GM23338 (cell line): ENCODE measurements at regions not wholly inside any gene's neighbourhood (a gene's known extent, or its start where the extent isn't known, plus 50 kb on each side); places are given as distances from the start of the nearest gene placed in this dataset.

Experiments used
- ATAC-seq: fragments of 200-7000 bp; cut with Tn5 transposase; 3 replicates; pipeline ENCODE4 v1.9.1; 2020
- DNase-seq: peaks from one replicate; pipeline ENCODE4 v3.0.0-alpha.2; 2015; ENCODE audit warnings: low spot score
- H2AFZ ChIP-seq: fragments of 200-600 bp; sonication (generic); 2 replicates; pipeline ENCODE4 v1.8.0; 2016; ENCODE audit warnings: antibody characterized with exemption, mild to moderate bottlenecking, moderate library complexity
- H3F3A ChIP-seq: fragments of 200-600 bp; sonication (generic); replicated peaks from 2 replicates; pipeline ENCODE4 v1.8.0; 2017; ENCODE audit warnings: antibody characterized with exemption, mixed run types, low read depth
- H3K27ac ChIP-seq: fragments of 200-600 bp; sonication (generic); 2 replicates; pipeline ENCODE4 v1.6.1; 2016; ENCODE audit warnings: low read depth
- H3K27me3 ChIP-seq: fragments of 200-600 bp; sonication (generic); 2 replicates; pipeline ENCODE4 v1.8.0; 2016; ENCODE audit warnings: mild to moderate bottlenecking, mixed run types, moderate library complexity; ENCODE audit not compliant: insufficient read depth
- H3K36me3 ChIP-seq: fragments of 200-600 bp; sonication (generic); 2 replicates; pipeline ENCODE4 v1.8.0; 2016; ENCODE audit warnings: mild to moderate bottlenecking; ENCODE audit not compliant: insufficient read depth
- H3K4me1 ChIP-seq: fragments of 200-600 bp; sonication (generic); 2 replicates; pipeline ENCODE4 v1.8.0; 2016; ENCODE audit warnings: mild to moderate bottlenecking, moderate library complexity; ENCODE audit not compliant: insufficient read depth
- H3K4me2 ChIP-seq: fragments of 200-600 bp; sonication (generic); 2 replicates; pipeline ENCODE4 v1.7.1; 2017; ENCODE audit warnings: mixed run types
- H3K4me3 ChIP-seq: fragments of 200-600 bp; sonication (generic); 2 replicates; pipeline ENCODE4 v1.6.1; 2016; ENCODE audit warnings: mixed run types
- H3K79me2 ChIP-seq: fragments of 200-600 bp; sonication (generic); replicated peaks from 2 replicates; pipeline ENCODE4 v1.8.0; 2017; ENCODE audit warnings: mild to moderate bottlenecking; ENCODE audit not compliant: insufficient read depth
- H3K9me2 ChIP-seq: fragments of 200-600 bp; sonication (generic); 2 replicates; pipeline ENCODE4 v1.8.0; 2017; ENCODE audit not compliant: insufficient read depth
- H4K20me1 ChIP-seq: fragments of 200-600 bp; sonication (generic); replicated peaks from 2 replicates; pipeline ENCODE4 v1.8.0; 2017; ENCODE audit warnings: mild to moderate bottlenecking; ENCODE audit not compliant: insufficient read depth
- H3K27ac Mint-ChIP-seq: 2 replicates; pipeline ENCODE4 v1.8.0; 2020; ENCODE audit warnings: inconsistent platforms, mild to moderate bottlenecking, moderate library complexity, mixed read lengths
- H3K27me3 Mint-ChIP-seq: 3 replicates; pipeline ENCODE4 v1.8.0; 2022; ENCODE audit warnings: low read depth, mild to moderate bottlenecking, moderate library complexity, mixed read lengths, inconsistent platforms; ENCODE audit not compliant: insufficient read depth, poor library complexity
- H3K36me3 Mint-ChIP-seq: 3 replicates; pipeline ENCODE4 v1.8.0; 2021; ENCODE audit warnings: low read depth, mild to moderate bottlenecking, inconsistent platforms, moderate library complexity, mixed read lengths
- H3K4me1 Mint-ChIP-seq: 3 replicates; pipeline ENCODE4 v1.8.0; 2020; ENCODE audit warnings: mild to moderate bottlenecking, inconsistent platforms, mixed read lengths
- H3K4me3 Mint-ChIP-seq: 3 replicates; pipeline ENCODE4 v1.8.0; 2021; ENCODE audit warnings: moderate library complexity, mild to moderate bottlenecking, inconsistent platforms, mixed read lengths
- H3K9me3 Mint-ChIP-seq: 3 replicates; pipeline ENCODE4 v1.8.0; 2020; ENCODE audit warnings: moderate library complexity, mild to moderate bottlenecking, inconsistent platforms, mixed read lengths
- CREB1 ChIP-seq: fragments of 250-450 bp; sonication (Bioruptor Pico); IDR thresholded peaks from 2 replicates; pipeline ENCODE4 v1.5.0; 2020; ENCODE audit warnings: low read depth, mild to moderate bottlenecking, moderate library complexity
- ETS1 ChIP-seq: IDR thresholded peaks from 2 replicates; pipeline ENCODE4 v1.6.1; 2016; ENCODE audit warnings: antibody characterized with exemption
- EZH2 ChIP-seq: fragments of 200-600 bp; sonication (generic); IDR thresholded peaks from one replicate; pipeline ENCODE4 v1.8.0; 2017; ENCODE audit warnings: antibody characterized with exemption, mild to moderate bottlenecking, low read depth; ENCODE audit not compliant: unreplicated experiment
- EZH2phosphoT487 ChIP-seq: fragments of 200-600 bp; sonication (generic); IDR thresholded peaks from one replicate; pipeline ENCODE4 v1.8.1; 2018; ENCODE audit warnings: antibody characterized with exemption; ENCODE audit not compliant: unreplicated experiment
- JUNB ChIP-seq: IDR thresholded peaks from one replicate; pipeline ENCODE4 v1.6.1; 2016; ENCODE audit warnings: antibody characterized with exemption; ENCODE audit not compliant: unreplicated experiment
- NANOG ChIP-seq: IDR thresholded peaks from 2 replicates; pipeline ENCODE4 v1.6.1; 2016; ENCODE audit warnings: antibody characterized with exemption, borderline replicate concordance
- POLR2AphosphoS5 ChIP-seq: IDR thresholded peaks from 2 replicates; pipeline ENCODE4 v1.6.1; 2016; ENCODE audit warnings: antibody characterized with exemption, low read depth
- REST ChIP-seq: IDR thresholded peaks from one replicate; pipeline ENCODE4 v1.6.1; 2018; ENCODE audit warnings: antibody characterized with exemption; ENCODE audit not compliant: unreplicated experiment
- STAT1 ChIP-seq: IDR thresholded peaks from one replicate; pipeline ENCODE4 v1.6.1; 2016; ENCODE audit warnings: antibody characterized with exemption; ENCODE audit not compliant: unreplicated experiment
- ZNF114 ChIP-seq: fragments of 250-450 bp; sonication (Bioruptor Pico); IDR thresholded peaks from 2 replicates; pipeline ENCODE4 v1.5.0; 2020; ENCODE audit warnings: mild to moderate bottlenecking, moderate library complexity
- ZNF331 ChIP-seq: fragments of 250-450 bp; sonication (Bioruptor Pico); IDR thresholded peaks from 2 replicates; pipeline ENCODE4 v1.5.0; 2020; ENCODE audit warnings: low read depth, mild to moderate bottlenecking, moderate library complexity
- ZNF462 ChIP-seq: fragments of 250-450 bp; sonication (Bioruptor Pico); IDR thresholded peaks from 2 replicates; pipeline ENCODE4 v1.5.0; 2020; ENCODE audit warnings: mild to moderate bottlenecking, moderate library complexity
- TF ChIP-seq, protein P1 (sequence below), 2 experiments: fragments of 200-600 bp in 1 of 2; sonication (generic) in 1 of 2; conservative IDR thresholded peaks; 2 replicates each; pipeline versions ENCODE4 v1.5.1 to v1.6.1; 2016 to 2017; ENCODE audit warnings: antibody characterized with exemption in 2 of 2, low read depth in 2 of 2, mild to moderate bottlenecking in 2 of 2, moderate library complexity in 1 of 2

- no peaks in the 10 kb centered on the region for H3K27me3 ChIP-seq
- DNase-seq (no peak), ATAC-seq (no peak)
- no peaks in the 10 kb centered on the region for H3K79me2 ChIP-seq
- Mint-ChIP-seq H3K36me3 (no peaks in the 10 kb centered on the region), H3K4me1 (peaks cover 31% of the 10 kb centered on the region), H3K27me3 (peaks cover 4% of the 10 kb centered on the region), H3K27ac (no peak overlapping the region), H3K9me3 (no peaks in the 10 kb centered on the region), H3K4me3 (no peak overlapping the region)
- H3K4me2 ChIP-seq, result no peak overlapping the region
- peaks cover 12% of the 10 kb centered on the region for H3K4me1 ChIP-seq
- TF ChIP-seq EZH2 (no peak), ZNF462 (CRISPR knock-in tag) (no peak), STAT1 (no peak), CREB1 (CRISPR knock-in tag) (no peak), REST (no peak), ZNF114 (CRISPR knock-in tag) (no peak), POLR2AphosphoS5 (no peak), EZH2phosphoT487 (no peak), JUNB (no peak), ETS1 (no peak), NANOG (no peak), ZNF331 (CRISPR knock-in tag) (no peak)
- TF ChIP-seq, protein P1, sequence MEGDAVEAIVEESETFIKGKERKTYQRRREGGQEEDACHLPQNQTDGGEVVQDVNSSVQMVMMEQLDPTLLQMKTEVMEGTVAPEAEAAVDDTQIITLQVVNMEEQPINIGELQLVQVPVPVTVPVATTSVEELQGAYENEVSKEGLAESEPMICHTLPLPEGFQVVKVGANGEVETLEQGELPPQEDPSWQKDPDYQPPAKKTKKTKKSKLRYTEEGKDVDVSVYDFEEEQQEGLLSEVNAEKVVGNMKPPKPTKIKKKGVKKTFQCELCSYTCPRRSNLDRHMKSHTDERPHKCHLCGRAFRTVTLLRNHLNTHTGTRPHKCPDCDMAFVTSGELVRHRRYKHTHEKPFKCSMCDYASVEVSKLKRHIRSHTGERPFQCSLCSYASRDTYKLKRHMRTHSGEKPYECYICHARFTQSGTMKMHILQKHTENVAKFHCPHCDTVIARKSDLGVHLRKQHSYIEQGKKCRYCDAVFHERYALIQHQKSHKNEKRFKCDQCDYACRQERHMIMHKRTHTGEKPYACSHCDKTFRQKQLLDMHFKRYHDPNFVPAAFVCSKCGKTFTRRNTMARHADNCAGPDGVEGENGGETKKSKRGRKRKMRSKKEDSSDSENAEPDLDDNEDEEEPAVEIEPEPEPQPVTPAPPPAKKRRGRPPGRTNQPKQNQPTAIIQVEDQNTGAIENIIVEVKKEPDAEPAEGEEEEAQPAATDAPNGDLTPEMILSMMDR (conservative IDR thresholded peaks at IDR 0.05; ENCODE audit: low read depth in 2 of 2), result no peak
- H3K27ac ChIP-seq, result no peak overlapping the region
- no peaks in the 10 kb centered on the region for H3K36me3 ChIP-seq
- H2AFZ ChIP-seq, result peak overlapping the region; percentile 66; the same call in 1 of the 2 replicates
- no peaks in the 10 kb centered on the region for H3F3A ChIP-seq
- H4K20me1 ChIP-seq, result no peaks in the 10 kb centered on the region
- H3K9me2 ChIP-seq, result 0 out of 2 replicates have a peak, but pooled peaks cover 12% of the 10 kb centered on the region
- no peak overlapping the region for H3K4me3 ChIP-seq
Observed at GRCh38 chr19:28841531-28841930, 371.4 kb downstream of the UQCRFS1 start.
